ENCODE measurements at regions not wholly inside any gene's neighbourhood (a gene's known extent, or its start where the extent isn't known, plus 50 kb on each side); places are given as distances from the start of the nearest gene placed in this dataset.
A peak's percentile ranks its signal among the peaks of the same experiment; 100 is the strongest.
"Not testable (repeated sequence)": the region's sequence is repeated elsewhere in the genome, so short reads cannot be mapped to it uniquely, and the experiment has no call there.

DNA sequence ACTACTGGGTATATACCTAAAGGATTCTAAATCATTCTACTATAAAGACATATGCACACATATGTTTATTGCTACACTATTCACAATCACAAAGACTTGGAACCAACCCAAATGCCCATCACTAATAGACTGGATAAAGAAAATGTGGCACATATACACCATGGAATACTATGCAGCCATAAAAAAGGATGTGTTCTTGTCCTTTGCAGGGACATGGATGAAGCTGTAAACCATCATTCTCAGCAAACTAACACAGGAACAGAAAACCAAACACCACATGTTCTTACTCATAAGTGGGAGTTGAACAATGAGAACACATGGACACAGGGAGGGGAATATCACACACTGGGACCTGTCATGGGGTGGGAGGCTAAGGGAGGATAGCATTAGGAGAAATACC lies 249.0 kb downstream of the SLCO4C1 start:
- not testable (repeated sequence) for DNase-seq

DNA sequence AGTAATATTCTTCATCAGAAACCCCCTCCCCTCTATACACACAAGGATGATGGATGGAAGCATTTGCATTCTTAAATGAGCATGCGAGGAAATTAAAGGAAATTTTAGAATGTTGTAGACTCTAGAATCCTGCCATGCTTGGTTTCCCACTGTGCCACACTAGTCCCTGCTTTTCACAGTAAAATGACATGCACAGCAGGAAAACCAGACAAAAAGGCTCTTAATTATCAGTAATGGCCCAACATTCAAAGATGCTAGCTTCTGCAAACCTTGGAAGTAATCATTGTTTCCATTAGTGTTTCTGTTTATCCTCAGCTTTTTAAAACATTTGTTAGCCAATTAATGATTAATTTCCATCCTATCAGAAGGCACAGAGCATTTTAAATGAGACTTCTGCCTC lies 255.8 kb downstream of the SLCO4C1 start:
- no peak for DNase-seq

DNA sequence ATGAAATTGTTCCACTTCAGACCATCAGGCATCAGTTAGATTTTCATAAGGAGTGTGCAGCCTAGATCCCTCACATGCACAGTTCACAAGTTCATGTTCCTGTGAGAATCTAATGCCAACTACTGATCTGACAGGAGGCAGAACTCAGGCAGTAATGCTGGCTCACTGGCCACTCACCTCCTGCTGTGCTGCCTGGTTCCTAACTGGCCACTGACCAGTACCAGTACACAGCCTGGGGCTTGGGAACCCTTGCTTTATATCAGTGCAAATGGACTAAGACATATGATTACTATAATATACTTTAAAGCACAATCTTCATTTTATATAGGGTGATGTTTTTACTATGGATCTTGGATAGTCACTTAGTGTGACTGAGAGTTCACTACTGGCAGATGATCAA lies 259.2 kb downstream of the SLCO4C1 start:
- no peak for DNase-seq

DNA sequence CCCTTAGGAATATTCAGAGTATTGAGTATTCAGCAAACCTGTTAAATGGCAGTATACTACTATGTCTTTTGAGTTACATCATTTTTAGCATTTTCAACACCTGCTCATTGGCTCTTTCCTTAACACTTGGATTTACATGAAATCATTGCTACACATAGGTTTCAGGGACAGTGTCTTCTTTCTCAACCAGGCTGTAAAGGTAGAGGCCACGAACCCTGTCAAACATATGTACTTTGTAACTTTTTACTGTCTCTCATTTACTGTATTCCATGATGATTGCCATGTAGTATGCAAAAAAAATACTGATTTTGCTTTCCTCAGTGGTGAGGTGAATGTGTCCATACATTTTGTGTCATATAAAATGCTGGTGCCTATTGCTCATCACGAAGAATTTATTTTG lies 264.4 kb downstream of the SLCO4C1 start:
- DNase-seq = no peak

DNA sequence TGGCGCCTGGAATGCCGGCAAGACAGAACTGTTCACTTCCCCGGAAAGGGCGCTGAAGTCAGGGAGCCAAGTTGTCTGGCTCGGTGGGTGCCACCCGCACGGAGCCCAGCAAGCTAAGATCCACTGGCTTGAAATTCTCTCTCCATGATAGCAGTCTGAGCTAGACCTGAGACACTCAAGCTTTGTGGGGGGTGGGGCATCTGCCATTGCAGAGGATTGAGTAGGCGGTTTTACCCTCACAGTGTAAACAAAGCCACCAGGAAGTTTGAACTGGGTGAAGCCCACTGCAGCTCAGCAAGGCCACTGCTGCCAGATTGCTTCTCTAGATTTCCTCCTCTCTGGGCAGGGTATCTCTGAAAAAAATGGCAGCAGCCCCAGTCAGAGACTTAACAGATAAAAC lies 277.4 kb downstream of the SLCO4C1 start:
- DNase-seq = no peak

DNA sequence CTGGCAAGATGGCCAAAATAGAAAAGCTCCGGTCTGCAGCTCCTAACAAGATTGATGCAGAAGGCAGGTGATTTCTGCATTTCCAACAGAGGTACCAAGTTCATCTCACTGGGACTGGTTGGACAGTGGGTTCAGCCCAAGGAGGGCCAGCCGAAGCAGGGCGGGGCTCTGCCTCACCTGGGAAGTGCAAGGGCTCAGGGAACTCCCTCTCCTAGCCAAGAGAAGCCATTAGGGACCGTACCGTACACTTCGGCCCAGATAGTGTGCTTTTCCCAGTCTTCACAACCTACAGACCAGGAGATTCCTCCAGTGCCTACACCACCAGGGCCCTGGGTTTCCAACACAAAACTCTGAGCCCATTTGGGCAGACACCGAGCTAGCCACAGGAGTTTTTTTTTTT lies 277.8 kb downstream of the SLCO4C1 start:
- DNase-seq = no peak

DNA sequence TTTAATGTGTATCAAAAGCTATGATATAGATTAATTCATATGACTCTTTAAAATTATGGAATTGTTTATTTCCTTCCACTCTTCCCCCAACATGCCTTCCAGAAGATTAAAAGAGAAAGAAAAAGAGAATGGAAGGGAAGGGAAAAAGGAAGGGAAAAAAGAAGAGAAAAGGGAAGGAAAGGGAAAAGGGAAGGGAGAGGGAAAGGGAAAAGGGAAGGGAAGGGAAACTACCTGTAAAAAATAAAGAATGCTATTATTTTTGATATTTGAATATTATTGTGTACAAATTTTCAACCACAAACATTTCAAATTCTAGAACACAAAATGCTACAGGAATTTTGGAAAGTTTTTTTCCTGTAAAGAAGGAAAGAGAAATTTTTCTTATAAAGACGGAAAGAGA lies 281.7 kb downstream of the SLCO4C1 start:
- DNase-seq = no peak

DNA sequence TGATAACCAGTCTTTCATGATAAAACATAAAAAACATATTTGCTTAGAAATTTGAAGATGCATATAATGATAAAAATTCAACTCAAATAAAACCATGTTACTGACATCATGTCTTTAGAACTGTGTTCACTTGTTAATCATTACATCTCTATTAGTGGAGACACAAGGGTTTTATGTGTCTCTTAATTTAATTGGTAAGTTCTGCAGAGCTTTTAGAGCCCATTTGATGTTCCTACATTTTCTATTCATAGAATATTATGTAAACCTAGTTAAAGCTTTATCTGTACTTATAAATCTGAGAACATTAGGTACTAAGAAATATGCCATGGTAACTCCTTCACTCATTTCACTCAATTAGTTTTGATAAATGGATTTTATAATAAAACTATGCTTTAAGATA lies 285.4 kb downstream of the SLCO4C1 start:
- no peak for DNase-seq

DNA sequence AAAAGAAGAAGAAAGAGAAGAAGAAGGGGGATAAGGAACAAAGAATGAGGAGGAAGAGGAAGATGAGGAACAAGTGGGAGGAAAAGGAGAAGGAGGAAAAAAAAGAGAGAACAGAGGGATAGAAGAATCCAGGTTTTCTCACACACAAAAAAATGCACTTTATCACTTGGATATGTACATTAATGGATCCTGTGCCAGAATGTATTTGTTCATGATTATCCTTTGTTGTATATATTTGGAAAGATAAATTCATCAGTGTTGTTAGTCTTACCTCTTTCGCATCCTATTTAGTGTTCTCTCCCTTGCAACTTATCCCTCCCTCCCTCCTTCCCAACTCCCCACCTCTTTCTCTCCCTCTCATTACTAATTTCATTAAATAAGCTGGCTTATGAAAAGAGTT lies 298.8 kb downstream of the SLCO4C1 start:
- DNase-seq = no peak

DNA sequence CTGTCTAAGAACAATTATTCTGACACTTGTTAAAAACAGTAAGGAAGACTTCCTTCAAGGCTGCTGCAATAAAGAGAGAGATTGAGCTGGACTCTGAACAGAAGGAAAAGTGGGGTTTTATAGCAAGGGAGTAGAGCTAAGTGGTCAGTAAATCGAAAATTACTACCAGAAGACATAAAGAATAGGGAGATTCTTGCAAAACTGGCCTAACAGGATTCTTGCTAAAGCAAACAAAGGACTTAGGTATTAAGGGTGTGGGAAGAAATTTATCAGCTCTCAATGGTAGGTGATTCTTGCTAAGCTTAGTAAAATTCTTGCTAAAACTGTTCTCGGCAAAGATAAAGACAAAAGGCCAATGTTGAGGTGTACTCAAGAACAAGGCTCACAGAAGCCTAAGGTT lies 300.5 kb downstream of the SLCO4C1 start:
- no peak for DNase-seq

DNA sequence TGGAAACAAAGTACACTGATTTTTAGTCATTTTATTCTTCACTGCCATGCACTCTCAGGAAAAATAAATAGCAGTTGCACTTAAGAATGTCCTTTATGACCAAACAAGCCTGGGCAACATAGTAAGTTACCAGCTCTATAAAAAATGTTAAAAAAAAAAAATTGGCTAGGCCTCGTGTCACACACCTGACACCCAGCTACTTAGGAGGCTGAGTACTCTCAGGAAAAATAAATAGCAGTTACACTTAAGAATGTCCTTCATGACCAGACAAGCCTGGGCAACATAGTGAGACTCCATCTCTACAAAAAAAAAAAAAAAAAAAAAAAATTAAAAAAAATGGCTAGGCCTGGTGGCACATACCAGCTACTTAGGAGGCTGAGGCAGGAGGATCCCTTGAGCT lies 304.6 kb downstream of the SLCO4C1 start:
- no peak for DNase-seq

DNA sequence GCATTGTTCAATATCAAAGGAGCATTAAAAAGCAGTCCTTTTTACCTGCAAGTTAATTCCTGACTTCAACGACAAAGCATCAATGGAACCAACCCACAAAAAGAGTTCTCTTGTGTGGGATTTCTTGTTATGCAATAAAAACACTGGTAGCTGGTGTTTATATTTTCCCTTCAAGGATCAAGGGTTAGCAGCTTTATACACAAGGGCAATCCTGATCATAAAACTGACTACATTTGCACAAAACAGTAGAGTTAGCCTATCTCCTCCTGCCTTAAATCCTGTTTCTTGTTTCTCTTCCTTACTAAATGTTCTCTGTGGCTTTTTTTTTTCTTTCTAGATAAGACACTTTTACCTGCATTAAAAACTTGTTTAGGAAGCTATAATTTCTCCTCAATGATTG lies 306.4 kb downstream of the SLCO4C1 start:
- DNase-seq = no peak

DNA sequence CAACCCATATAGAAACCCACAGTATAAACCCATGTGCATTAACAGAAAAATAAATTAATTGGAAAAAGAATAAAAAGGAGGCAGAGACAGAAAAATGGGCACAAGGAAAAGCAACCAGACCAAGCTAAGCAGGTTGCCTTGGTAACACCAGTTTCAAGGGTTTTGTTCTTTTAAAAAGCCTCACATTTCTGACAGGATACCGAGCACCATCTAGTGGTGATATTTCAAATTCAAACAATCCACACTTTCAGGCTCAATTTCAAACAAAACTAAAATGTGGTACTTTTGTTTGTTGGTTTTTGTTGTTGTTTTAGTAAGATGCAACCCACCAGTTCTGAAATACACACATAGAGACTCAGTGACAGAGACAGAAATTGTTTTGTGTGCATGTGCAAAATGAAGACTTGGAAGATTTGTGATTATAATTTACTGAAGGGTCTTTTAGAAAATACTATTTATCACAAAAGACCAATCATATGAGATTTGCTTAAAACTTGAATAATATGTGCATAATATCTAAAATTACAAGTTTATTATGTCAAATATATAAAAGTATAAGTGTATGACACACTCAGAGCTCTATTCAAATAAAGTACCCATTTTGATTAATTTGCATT lies 318.2 kb downstream of the SLCO4C1 start:
- DNase-seq = peak; percentile 22

DNA sequence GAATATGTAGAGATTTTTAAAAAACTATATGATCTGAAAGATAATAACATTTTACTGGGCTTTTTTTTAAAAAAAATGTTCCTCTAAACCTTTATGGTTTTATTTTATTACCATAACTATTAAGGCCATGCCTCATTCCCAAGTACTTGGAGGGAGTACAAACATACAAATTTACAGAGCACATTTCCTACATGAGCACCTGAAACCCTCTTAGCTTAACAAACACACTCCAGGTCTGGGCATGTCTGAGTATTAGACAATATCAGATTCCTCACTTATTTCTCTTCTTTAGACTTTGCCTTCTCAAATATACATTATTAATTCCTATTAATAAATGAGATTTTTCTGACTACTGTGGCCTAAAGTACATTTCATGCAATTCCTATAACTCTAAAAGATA lies 319.2 kb downstream of the SLCO4C1 start:
- DNase-seq = no peak

DNA sequence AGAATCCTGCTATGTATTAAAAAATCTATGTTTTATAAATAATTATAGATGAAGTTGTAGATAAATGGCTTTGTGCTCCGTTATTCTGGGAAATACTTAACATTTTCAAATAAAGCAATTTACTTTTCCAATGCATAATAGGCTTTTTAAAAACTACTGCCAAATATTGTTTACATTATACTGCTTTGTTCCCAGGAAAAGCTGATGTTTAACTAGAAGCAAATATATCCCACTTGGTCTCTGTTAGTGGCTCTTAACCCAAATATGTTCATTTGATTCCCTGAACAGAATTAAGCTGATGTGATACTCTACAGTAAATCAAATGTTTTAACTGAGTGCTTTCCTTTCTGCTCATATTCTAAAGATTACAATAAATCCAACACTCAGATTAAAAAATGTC lies 326.3 kb downstream of the SLCO4C1 start:
- DNase-seq = no peak

DNA sequence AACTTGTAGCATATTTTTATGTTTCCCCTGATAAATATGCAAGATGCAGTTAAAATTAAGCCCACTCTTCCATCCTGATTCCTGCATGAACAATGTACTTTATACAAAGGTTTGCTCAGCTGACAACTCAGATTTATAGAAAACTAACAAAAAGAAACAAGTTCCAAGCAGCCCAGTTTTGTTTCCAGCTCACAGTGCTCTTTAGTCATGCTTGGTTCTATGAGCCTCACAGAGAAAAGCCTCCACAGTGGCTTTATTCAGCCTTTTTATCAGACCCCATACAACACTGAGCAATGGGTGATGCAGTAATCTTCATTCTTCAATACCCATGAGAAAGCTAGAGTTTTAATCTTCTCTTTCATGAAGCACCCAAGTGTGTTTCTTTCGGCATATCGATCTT lies 329.6 kb downstream of the SLCO4C1 start:
- DNase-seq = no peak

DNA sequence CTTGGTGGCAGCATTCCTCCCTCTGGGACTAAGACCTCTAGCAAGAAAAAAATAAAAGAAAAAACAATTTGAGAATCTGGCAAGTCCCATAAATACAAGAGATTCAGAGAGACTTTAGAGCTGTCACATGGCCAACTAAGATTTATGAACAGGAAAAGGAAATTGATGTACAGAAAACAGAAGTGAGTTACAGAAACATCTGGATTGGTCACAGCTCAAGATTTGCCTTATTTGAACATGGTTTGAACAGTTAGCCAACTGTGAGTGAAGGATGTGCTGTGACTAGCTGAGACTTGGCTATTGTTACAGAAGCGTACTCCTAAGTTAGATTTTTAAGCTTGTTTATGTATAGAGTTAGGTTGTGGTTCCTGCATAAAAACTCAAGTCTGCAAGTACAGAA lies 340.2 kb downstream of the SLCO4C1 start:
- no peak for DNase-seq

DNA sequence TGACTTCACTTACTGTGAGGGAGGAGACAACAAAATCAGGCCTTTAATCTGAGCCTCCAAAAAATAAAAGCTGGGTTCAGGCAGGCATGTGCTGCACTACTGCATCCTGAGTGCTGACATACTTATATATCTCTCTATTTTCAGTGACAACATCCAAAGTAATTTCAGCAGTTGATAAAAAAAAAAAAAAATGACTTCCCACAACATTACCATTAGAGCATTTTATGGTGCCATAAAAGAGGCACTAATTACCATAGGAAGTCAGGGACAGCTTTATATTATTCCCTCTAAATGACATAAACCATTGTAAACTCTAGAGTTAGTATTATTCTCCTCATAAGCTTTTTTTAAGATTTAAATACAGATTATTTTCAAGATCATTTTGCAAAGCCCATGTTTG lies 346.1 kb downstream of the SLCO4C1 start:
- no peak for DNase-seq

DNA sequence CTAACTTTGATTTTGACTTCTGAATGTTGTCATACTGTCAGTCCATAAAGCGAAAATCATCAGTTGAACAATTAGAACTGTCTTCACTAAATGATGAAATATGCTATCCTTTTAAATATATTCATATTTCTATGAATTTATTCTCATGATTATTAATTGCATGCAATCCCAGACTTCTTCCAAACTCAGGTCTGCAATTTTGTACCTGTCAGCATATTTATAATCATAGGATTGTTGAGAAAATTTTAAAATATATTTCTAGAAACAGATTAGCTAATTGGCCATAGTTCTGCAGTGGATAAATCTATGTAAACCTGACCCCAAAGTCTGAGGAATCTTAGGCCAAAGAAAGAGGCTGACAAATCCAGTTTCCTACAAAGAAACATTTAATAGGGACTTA lies 347.5 kb downstream of the SLCO4C1 start:
- no peak for DNase-seq

DNA sequence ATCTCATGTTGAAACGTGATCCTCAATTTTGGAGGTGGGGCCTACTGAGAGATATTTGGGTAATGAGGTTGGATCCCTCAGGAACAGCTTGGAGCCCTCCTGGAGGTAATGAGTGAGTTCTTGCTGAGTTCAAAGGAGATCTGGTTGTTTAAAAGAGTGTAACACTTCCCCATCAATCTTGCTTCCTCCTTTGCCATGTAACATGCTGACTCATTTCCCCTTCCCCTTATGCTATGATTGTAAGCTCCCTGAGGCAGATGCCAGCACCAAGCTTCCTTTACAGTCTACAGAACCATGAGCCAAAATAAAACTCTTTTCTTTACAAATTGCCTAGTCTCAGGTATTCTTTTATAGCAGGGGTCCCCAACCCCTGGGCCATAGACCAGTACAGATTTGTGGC lies 352.3 kb downstream of the SLCO4C1 start:
- no peak for DNase-seq

DNA sequence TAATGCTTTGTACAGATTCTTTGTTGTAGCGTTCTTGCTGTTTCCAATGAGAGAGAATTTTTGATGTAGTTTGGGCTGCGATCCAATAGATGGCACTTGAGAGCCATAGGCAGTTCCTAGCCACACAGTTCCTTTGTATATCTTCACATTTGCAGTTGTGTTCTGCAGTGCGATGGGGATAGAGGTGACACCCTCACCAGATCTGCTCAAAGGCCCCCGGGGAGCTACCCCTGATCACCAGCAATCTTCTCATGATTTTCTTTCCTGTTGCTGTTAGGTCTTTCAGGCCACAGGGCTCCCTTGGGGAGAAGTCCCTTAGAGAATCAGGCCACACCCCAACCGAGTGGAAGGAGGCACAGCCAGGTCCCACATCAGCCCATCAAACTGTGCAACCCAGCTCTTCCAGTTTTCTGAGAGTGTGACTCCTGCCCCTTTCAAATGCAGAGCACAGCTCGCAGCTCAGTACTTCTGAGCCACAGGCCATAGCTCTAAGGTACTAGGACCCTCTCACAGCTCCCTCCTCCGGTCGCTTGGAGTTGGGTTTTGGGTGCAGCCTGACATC lies 353.7 kb downstream of the SLCO4C1 start:
- DNase-seq = no peak

DNA sequence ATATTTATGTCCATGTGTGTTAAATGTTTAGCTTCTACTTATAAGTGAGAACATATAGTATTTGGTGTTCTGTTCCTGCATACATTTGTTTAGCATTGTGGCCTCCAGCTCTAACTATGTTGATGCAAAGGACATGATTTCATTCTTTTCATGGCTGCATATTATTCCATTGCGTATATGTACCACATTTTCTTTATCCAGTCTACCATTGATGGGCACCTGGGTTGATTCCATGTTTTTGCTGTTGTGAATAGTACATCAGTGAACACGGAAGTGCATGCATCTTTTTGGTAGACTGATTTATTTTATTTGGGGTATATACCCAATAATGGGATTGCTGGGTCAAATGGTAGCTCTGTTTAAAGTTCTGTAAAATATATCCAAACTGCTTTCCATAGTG lies 359.0 kb downstream of the SLCO4C1 start:
- no peak for DNase-seq

DNA sequence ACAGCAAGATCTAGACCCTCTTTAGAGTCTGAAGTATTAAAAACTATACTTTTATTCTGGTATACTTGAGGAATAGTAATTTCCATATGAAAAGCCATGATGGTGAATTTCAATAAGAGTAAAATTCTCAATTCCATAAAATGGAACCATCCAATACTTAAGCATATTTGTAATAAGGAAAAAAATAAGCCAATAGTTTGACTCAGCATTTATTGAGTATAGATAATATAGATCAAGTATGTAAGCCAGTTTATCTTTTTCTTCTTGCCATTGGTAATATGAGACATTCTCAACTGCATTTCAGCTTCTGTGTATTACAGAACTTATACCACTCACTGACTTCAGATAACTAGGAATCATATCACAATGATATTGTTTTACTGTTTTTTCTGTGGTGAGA lies 361.0 kb downstream of the SLCO4C1 start:
- no peak for DNase-seq

DNA sequence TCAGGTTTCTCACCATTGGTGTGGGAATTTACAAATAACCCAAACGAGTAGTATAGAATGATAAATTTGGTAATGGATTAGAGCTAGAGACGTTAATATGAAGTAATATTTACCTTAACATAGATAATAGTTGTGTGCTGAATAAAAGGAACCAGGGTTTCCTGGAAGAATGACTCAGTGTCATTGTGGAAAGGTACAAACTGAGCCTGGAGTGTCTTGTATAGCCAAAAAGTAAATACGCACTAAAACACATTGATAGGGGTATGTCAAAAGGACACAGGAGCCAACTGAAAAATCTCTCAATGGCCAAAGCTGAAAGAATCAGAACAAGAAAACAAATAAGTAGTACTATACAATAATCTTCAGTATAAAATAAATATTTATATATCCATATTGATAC lies 363.5 kb downstream of the SLCO4C1 start:
- no peak for DNase-seq

DNA sequence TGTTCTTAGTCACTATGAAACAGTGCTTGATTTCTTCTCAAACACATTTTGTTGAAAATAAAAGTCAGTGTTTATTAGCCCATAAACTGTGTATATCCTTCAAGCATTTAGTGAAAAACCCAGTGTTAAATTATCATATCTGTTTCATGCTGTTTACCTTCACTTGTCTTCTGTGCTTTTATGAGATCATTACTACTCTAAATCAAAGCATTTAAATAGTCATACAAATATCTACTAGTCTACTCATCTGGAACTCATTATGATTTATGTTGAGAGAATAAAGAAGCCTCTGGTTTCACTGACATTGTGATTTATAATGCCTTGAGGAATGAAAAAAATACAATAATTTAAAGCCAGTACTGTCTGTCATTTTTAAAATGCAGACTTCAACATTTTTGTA lies 366.5 kb downstream of the SLCO4C1 start:
- no peak for DNase-seq

All from hindlimb muscle (tissue), 1 donor.